Body of pancreas (tissue), 4 donors: ENCODE measurements at regions not wholly inside any gene's neighbourhood (a gene's known extent, or its start where the extent isn't known, plus 50 kb on each side); places are given as distances from the start of the nearest gene placed in this dataset.

Experiments used
- CTCF ChIP-seq, 7 experiments: fragments of 450-650 bp in 4 of 7; fragments of 200-600 bp in 3 of 7; sonication (generic) in 3 of 7; IDR thresholded peaks; one replicate each; pipeline ENCODE4 v1.5.1; 2016 to 2019; ENCODE audit warnings: antibody characterized with exemption in 7 of 7
- POLR2A ChIP-seq, 3 donors: fragments of 450-650 bp; IDR thresholded peaks; one replicate each; pipeline ENCODE4 v1.6.1; 2016; ENCODE audit warnings: antibody characterized with exemption in 3 of 3, mild to moderate bottlenecking in 2 of 3

GRCh38 chr1:66455446-66455845, 78.5 kb upstream of the SGIP1 start:
- TF ChIP-seq CTCF (IDR thresholded peaks at IDR 0.05): no peak
- TF ChIP-seq POLR2A (IDR thresholded peaks at IDR 0.05): no peak
